Tibial artery (tissue), 4 donors: ENCODE measurements at regions not wholly inside any gene's neighbourhood (a gene's known extent, or its start where the extent isn't known, plus 50 kb on each side); places are given as distances from the start of the nearest gene placed in this dataset.

Experiments
- DNase-seq, 2 donors: peaks; one replicate each; pipeline ENCODE4 v3.0.0-alpha.2; 2019
- H3K27ac ChIP-seq, 2 donors: fragments of 200-600 bp; sonication (generic) in 1 of 2; 1 replicate in 1 of 2; 2 replicates in 1 of 2; pipeline ENCODE4 v1.5.1; 2018 to 2019; ENCODE audit warnings: mild to moderate bottlenecking in 1 of 2
- H3K27me3 ChIP-seq, 2 donors: fragments of 200-600 bp; sonication (generic) in 1 of 2; one replicate each; pipeline versions ENCODE4 v1.5.1 to v1.6.0; 2016 to 2019
- H3K36me3 ChIP-seq, 3 donors: fragments of 200-600 bp; sonication (generic) in 2 of 3; one replicate each; pipeline ENCODE4 v1.5.1; 2016 to 2019; ENCODE audit warnings: mild to moderate bottlenecking in 2 of 3
- H3K4me1 ChIP-seq, 4 donors: fragments of 200-600 bp; sonication (generic) in 2 of 4; 1 replicate in 3 of 4; 2 replicates in 1 of 4; pipeline ENCODE4 v1.5.1; 2016 to 2019
- H3K4me3 ChIP-seq, 2 donors: fragments of 200-600 bp; sonication (generic) in 1 of 2; 1 replicate in 1 of 2; 2 replicates in 1 of 2; pipeline ENCODE4 v1.5.1; 2018 to 2019; ENCODE audit warnings: mild to moderate bottlenecking in 2 of 2
- H3K9me3 ChIP-seq, 3 donors: fragments of 200-600 bp; sonication (generic) in 1 of 3; one replicate each; pipeline ENCODE4 v1.5.1; 2016 to 2019
- CTCF ChIP-seq, 2 experiments: fragments of 200-600 bp in 1 of 2; fragments of 450-650 bp in 1 of 2; IDR thresholded peaks; one replicate each; pipeline ENCODE4 v1.5.1; 2017 to 2019; ENCODE audit warnings: antibody characterized with exemption in 2 of 2, mild to moderate bottlenecking in 1 of 2, moderate library complexity in 1 of 2
- intact Hi-C: fragments of 100-400 bp; cut with DNase I; formaldehyde crosslinking; loops from one replicate; pipeline ENCODE4 v1.15.0; 2023; ENCODE audit warnings: low total_unique reads

GRCh38 chr6:4313044-4313686 lies 177.8 kb upstream of the ECI2 start:
- Histone ChIP-seq H3K4me1 (peaks cover 0 to 21% (median 8%) of the 10 kb centered on the region in 4 donors), H3K36me3 (no peaks in the 10 kb centered on the region), H3K27ac (peak overlapping the region; percentile 53 to 68), H3K4me3 (no peak overlapping the region), H3K9me3 (peaks cover 0 to 7% (median 6%) of the 10 kb centered on the region in 3 donors), H3K27me3 (no peaks in the 10 kb centered on the region)
- intact Hi-C loops, result no loop called here
- peak; percentile 44 to 47 for TF ChIP-seq CTCF (IDR thresholded peaks at IDR 0.05)
- peak; percentile 42 to 76 for DNase-seq

GRCh38 chr6:4311976-4312860 lies 176.8 kb upstream of the ECI2 start:
- peak overlapping the region; percentile 53 to 68 for H3K27ac ChIP-seq
- H3K36me3 ChIP-seq, result no peaks in the 10 kb centered on the region
- no peak overlapping the region for H3K4me3 ChIP-seq
- intact Hi-C loops, result no loop called here
- no peak for TF ChIP-seq CTCF (IDR thresholded peaks at IDR 0.05)
- H3K4me1 ChIP-seq, result peaks cover 0 to 13% (median 8%) of the 10 kb centered on the region in 4 donors
- no peaks in the 10 kb centered on the region for H3K27me3 ChIP-seq
- DNase-seq, result no peak
- H3K9me3 ChIP-seq, result peaks cover 0 to 7% (median 6%) of the 10 kb centered on the region in 3 donors

- DNase-seq, result no peak
- H3K4me3 ChIP-seq, result no peak overlapping the region
- intact Hi-C loops, result no loop called here
- no peak for TF ChIP-seq CTCF (IDR thresholded peaks at IDR 0.05)
- H3K27ac ChIP-seq, result no peak overlapping the region
- H3K27me3 ChIP-seq, result no peaks in the 10 kb centered on the region
- peaks cover 0 to 7% (median 6%) of the 10 kb centered on the region in 3 donors for H3K9me3 ChIP-seq
- peaks cover 0 to 9% (median 6%) of the 10 kb centered on the region in 4 donors for H3K4me1 ChIP-seq
- no peaks in the 10 kb centered on the region for H3K36me3 ChIP-seq
Observed at GRCh38 chr6:4309540-4309939, 174.2 kb upstream of the ECI2 start.

- no peak for TF ChIP-seq CTCF (IDR thresholded peaks at IDR 0.05)
- intact Hi-C loops, result no loop called here
Observed at GRCh38 chr6:4308364-4308763, 173.0 kb upstream of the ECI2 start.

GRCh38 chr6:4304927-4305455 lies 169.6 kb upstream of the ECI2 start:
- TF ChIP-seq CTCF (IDR thresholded peaks at IDR 0.05), result no peak
- Histone ChIP-seq H3K36me3 (no peaks in the 10 kb centered on the region), H3K4me3 (no peak overlapping the region), H3K27ac (no peak overlapping the region), H3K4me1 (no peaks in the 10 kb centered on the region), H3K27me3 (no peaks in the 10 kb centered on the region), H3K9me3 (no peaks in the 10 kb centered on the region)
- intact Hi-C loops, result no loop called here
- no peak for DNase-seq

More at GRCh38 chr6:4308364-4308763, 173.0 kb upstream of the ECI2 start:
- Histone ChIP-seq H3K4me3 (no peak overlapping the region), H3K9me3 (peaks cover 0 to 7% (median 6%) of the 10 kb centered on the region in 3 donors), H3K36me3 (no peaks in the 10 kb centered on the region), H3K27me3 (no peaks in the 10 kb centered on the region), H3K4me1 (peaks cover 0 to 4% (median 4%) of the 10 kb centered on the region in 4 donors), H3K27ac (no peak overlapping the region)
- no peak for DNase-seq
